AG09319 (cell line): ENCODE measurements at regions not wholly inside any gene's neighbourhood (a gene's known extent, or its start where the extent isn't known, plus 50 kb on each side); places are given as distances from the start of the nearest gene placed in this dataset.

Experiments used
- DNase-seq: peaks from one replicate; pipeline ENCODE4 v3.0.0-alpha.2; 2010; ENCODE audit warnings: low read depth; ENCODE audit errors: extremely low read depth
- CTCF ChIP-seq: IDR thresholded peaks from 2 replicates; pipeline ENCODE4 v1.5.1; 2011; ENCODE audit warnings: low read depth, mild to moderate bottlenecking, inconsistent platforms, low read length, moderate library complexity

- DNase-seq: no peak
- TF ChIP-seq CTCF: peak; percentile 36
Observed at GRCh38 chr2:18219676-18220075, 340.8 kb downstream of the RDH14 start.

GRCh38 chr2:18218160-18218933 lies 339.9 kb downstream of the KCNS3 start:
- no peak for TF ChIP-seq CTCF
- DNase-seq: no peak

- no peak for DNase-seq
- TF ChIP-seq CTCF: no peak
Observed at GRCh38 chr2:18214936-18215335, 336.5 kb downstream of the KCNS3 start.

GRCh38 chr2:18213986-18214385 lies 335.5 kb downstream of the KCNS3 start:
- no peak for DNase-seq
- TF ChIP-seq CTCF: no peak

GRCh38 chr2:18209934-18210639 lies 331.6 kb downstream of the KCNS3 start:
- DNase-seq: no peak
- no peak for TF ChIP-seq CTCF

GRCh38 chr2:18208956-18209355 lies 330.5 kb downstream of the KCNS3 start:
- TF ChIP-seq CTCF: no peak
- DNase-seq: no peak

GRCh38 chr2:18200771-18201170 lies 322.3 kb downstream of the KCNS3 start:
- DNase-seq: no peak
- no peak for TF ChIP-seq CTCF
